HG03045 (cell line): ENCODE measurements at regions not wholly inside any gene's neighbourhood (a gene's known extent, or its start where the extent isn't known, plus 50 kb on each side); places are given as distances from the start of the nearest gene placed in this dataset.

ENCODE experiments used
- ATAC-seq: cut with Tn5 transposase; IDR thresholded peaks from one replicate; pipeline ENCODE4 v1.9.1; 2021; ENCODE audit warnings: mild to moderate bottlenecking, moderate library complexity; ENCODE audit not compliant: unreplicated experiment

DNA sequence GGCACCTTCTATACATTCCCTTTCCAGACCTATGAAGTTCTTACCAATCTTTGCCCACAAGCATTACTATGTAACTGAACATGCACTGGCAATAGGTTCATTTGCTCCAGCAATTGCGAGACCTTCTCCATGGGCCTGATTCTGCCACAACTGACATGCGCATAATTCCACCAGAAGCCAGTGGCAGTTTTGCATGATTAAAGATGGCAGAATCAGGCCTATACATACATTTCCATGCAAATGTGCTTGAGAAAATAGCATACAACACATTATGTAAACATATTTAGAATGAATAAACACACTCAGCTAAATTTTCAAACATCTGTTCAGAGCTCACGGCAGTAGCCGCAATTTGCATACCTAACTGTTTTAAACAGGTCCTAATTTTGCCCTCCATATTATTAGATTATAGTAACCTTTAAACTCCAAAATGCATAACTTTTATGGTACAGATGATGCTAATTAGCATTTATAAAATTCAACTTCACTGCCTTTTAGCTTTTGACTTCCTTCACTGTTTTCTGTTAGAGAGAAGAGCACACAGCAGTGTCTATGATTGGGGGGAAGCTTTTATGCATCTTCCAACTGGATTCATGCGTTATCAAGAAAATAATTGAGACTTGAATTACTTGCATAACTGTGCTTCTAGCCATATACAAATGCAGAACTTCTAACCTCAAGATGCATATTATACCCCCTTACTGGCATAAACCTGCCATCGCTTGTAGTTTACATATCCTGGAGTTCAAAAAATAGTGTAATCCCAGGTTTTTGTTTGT is 155.3 kb upstream of the CDH19 start:
- no peak for ATAC-seq

GRCh38 chr18:66757946-66758345 is 154.1 kb upstream of the CDH19 start:
- no peak for ATAC-seq

DNA sequence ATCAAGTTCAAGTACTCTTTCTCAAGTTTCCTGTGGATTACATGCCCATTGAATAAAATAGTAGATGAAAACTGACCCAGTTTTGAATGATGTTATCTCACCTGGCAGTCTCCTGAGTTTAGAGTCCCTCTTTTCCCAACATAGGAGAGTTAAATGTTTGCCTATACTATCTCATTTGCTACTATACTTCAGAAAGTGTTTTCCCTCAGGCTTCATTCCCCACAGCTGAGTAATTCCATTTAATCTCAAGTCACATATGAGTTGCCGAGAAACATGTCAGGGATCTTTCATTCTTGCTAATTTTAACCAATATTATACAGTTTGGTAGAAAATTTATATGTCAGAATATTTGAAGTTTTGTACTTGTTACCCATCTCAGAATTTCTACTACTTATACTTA is 150.4 kb upstream of the CDH19 start:
- no peak for ATAC-seq

DNA sequence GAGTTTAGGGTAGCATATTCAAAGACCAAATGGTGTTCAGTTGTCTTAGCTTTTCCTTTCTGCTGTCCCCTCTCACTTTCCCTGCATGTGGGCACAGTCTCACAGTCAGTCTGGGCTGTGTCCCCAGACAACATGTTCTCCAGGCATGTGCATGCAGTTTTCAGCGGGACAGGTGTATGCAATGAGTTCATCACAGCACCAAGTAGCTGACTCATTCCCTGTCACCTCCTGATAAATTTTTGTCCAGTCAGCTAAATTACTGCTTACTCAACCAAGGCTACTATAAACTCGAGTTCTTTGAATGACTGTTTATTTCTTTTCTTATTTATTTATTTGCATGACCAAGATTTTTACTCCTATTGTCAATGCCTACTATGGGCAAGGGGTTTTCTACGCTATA is 148.8 kb upstream of the CDH19 start:
- ATAC-seq, result no peak

GRCh38 chr18:66749481-66750035 is 145.7 kb upstream of the CDH19 start:
- no peak for ATAC-seq

DNA sequence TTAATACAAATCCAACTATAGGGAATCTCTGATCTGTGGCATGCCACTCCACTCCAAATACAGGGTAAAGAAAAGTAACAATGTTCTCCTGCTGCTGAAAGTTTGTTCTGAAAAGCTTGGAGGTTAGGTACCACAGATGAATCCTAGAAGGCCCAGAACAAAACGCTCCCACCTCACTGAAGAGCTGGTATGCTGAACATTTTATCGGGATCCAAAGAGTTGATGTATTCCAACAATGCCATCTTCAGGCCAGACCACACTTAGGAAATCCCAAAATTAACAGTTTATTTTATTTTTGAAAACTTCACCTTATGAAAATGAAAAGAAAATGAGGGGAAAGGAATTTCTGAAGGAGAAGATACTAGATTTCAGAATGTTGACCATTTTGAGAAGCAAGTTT is 145.1 kb upstream of the CDH19 start:
- ATAC-seq, result no peak

DNA sequence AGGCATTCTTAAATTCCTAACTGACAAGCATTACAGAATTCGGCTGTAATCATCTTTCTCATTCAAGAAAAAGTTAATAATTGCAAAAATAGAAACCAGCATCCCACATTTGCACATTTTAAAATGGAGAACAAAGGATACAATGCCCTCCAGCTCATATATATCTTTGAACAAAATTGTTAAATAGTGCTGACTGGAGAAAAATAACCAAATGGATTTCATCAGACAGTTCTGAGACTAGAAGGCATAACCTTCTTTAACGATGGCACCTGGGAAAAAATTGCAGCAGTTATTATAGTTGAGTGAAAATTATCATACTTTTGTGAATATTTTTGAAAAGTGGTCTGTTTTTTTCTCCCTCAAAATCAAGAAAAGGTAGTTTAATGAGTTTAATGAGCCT is 138.9 kb upstream of the CDH19 start:
- ATAC-seq, result no peak

- ATAC-seq, result no peak
Measured at GRCh38 chr18:66735933-66736332, 132.0 kb upstream of the CDH19 start.

DNA sequence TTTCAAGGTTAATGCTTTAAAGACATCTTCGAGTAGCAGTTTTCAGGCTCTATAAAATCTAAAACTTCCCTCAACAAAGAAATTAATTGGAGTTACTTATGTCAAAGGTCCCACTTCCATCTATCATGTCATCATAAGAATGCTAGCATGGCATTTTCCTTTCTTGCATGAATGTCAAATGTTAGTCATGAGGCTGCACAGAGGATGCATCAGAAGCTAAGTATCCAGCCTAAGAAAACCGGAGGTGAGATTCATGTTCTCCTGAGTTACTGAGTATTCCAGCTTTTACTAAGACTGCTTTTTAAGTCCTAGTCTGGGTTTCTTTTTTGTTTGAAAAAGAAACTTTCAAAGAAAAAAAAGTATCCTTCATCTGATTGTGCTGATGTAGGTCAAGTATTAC is 130.6 kb upstream of the CDH19 start:
- no peak for ATAC-seq

DNA sequence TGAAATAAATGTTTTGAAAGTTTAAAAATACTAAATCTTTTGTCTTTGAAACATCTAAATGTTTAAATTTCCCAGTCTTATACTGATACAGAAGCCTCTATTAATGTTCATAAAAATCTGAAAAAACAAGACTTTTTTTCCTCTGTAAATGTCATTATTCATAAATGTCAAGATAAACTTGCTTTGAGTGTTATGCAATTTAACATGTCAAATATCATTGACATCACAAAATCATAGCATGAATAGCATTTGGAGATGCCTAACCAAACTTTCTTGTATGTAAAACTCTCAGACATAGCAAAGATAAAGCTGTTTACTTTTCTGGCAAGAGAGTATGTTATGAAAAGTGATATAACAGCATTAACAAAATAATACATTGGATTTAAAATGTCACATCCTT is 128.0 kb upstream of the CDH19 start:
- ATAC-seq, result no peak

DNA sequence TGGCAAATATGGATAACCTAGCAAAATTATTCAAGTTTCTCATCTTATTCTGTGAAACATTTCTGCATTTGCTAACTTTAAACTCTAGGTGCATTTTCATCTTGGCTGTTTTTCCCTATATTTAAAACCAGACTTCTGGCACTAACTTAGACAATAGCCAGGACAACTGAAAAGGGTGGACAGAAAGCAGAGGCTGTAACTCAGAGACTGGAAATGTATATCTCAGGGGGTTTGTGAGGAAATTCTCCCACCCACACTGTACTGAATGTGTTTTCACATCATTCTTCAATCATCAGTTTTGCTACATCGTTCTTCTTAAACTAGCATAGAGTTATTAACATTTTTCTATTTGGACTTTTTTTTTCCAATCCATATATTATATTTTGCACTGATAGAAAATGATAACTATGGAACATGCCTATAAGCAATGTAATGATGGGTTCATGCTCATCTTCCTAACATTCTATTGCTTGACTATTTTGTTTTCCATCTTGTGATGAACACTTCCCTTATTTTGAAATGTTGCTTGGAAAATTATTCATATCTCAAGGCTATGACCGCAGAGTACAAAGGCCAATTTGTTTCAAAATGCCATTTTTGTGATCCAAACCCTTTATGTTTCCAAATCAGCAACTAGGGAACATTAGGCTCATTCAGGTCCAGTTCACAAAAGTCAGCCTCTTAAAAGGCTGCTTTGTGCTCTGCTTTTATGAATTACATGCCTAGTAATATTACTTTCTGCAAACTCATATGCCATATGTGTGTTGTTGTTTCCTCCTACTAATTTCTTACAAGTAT is 125.8 kb upstream of the CDH19 start:
- ATAC-seq, result no peak

DNA sequence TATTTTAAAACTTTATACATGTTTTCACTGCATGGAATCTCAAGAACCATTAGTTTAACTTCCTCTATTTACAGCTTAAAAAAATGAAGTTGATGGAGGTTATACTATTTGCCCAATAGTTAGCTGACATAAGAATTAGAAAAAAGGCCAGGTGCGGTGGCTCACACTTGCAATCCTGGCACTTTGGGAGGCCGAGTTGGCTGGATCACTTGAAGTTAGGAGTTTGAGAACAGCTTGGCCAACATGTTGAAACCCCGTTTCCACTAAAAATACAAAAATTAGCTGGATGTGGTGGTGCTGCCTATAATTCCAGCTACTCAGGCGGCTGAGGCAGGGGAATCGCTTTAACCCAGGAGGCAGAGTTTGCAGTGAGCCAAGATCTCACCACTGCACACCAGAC is 125.1 kb upstream of the CDH19 start:
- ATAC-seq, result no peak

DNA sequence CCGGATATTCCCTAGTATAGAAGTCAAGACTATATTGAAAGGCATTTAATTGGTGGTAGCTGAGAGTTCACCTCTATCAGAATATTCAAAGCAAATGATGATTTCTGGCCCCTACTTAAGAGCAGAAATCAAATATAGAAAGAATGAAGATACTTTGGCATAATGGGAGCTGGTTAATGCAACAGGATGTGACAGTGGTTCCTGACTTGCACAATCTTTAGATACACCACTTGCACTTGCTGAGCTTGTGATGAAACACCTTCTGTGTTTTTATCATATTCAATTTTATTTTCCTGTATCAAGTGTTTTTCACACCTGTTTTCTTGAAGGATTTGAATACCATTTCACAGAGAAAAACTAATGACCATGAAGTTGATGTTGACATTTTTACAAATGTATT is 124.1 kb upstream of the CDH19 start:
- no peak for ATAC-seq

GRCh38 chr18:66724664-66725356 is 120.9 kb upstream of the CDH19 start:
- ATAC-seq, result no peak

DNA sequence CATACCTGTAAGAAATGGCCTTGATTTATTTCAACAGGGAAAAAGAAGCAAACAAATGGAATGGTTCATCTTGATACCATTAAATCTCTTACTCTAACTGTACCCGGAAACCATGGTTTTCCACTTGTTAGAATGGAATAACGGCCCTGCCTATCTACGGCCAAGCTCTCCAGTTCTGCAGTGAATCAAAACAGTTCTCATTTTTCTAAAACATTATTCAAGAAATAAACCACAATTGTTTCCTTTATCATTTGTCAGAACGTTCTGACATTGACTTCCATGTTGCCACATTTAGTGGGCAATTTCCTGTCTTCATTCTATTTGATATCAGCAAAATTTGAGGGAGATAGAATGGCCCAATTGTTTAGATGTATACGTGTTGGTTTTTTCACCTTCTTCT is 118.8 kb upstream of the CDH19 start:
- no peak for ATAC-seq

- no peak for ATAC-seq
Measured at GRCh38 chr18:66708646-66709045, 104.8 kb upstream of the CDH19 start.

DNA sequence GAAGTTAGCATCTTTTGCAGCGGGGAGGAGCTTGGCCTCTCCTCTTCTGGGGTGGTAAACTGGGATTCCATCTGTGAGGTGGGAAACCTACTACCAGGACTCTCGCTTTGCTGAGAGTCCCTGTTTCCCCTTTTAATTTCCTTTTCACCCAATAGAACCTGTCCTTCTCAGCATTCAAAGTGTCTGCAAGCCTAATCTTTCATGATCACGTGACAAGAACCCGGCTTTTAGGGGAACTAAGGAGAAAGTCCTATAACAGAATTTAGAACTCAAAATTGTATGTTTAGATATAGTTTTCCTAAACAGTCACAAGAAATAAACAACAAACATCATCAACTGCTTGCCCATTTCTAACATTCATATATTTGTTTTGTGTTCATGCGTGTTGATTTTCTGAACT is 103.6 kb upstream of the CDH19 start:
- no peak for ATAC-seq

DNA sequence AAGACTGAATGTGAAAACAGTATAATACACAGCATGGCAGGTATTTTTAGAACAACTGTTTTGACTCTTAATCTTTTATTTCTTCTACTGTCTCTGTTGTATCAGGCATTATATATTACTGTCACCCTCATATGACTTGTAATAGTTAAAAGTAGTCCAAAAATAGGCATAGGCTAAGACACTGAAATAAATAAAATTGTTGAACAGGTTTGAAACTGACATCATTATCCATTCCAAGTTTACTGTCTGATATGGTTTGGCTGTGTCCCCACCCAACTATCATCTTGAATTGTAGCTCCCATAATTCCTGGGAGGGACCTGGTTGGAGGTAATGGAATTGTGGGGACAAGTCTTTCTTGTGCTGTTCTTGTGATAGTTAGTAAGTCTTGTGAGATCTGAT is 91.4 kb upstream of the CDH19 start:
- no peak for ATAC-seq

DNA sequence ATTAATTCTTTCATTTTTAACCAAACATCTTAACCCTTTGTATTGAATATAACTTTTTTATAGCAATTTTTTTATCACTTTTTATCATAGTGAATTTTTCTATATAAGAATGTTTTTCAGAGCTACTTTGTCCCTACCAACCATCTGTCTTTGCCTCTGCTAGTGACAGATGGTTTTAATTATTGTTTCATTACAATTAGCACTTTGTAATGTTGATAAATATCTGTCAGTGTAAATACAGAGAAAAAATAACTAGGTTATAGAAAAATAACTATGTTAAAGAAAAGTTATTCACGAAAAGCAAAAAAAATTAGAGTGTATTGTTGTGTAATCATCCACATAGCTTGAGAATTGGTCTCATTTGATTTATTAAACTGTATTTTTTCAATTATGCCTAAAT is 91.0 kb upstream of the CDH19 start:
- no peak for ATAC-seq

- ATAC-seq, result no peak
Measured at GRCh38 chr18:66687635-66688034, 83.7 kb upstream of the CDH19 start.

- ATAC-seq, result no peak
Measured at GRCh38 chr18:66682855-66683322, 79.0 kb upstream of the CDH19 start.
